ENCODE measurements at regions not wholly inside any gene's neighbourhood (a gene's known extent, or its start where the extent isn't known, plus 50 kb on each side); places are given as distances from the start of the nearest gene placed in this dataset.

DNA sequence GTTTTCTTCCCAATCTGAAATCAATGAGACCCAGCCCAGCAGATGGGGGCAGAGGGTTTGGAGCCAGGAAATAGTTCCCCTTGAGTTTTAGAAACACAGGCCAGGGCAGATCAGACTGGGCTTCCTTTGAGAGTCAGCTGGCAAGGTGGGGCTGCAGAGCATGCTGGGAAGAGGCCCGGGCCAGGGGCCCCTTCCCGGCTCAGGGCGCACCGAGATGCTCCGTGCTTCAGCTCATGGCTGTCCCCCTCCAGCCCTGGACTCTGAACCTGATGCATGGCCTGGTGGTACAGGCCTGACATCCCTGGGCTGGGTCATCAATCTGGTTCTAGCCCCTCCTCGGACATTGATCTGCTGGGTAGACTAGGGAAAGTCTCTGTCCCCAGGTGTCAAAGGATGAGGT, 65.1 kb upstream of the RUNX3 start:
- no peaks in the 10 kb centered on the region for H3F3A ChIP-seq (ENCODE audit: insufficient read depth, low read length, poor library complexity, severe bottlenecking)
- no peaks in the 10 kb centered on the region for H3K9me3 ChIP-seq (ENCODE audit: low read length)
- H3K9me2 ChIP-seq (ENCODE audit: insufficient read depth, low read length): no peaks in the 10 kb centered on the region
- H3K79me2 ChIP-seq (replicated peaks; ENCODE audit: insufficient read depth, low read length): no peaks in the 10 kb centered on the region
- TF ChIP-seq POLR2AphosphoS5 (IDR thresholded peaks at IDR 0.05) (no peak), MXI1 (conservative IDR thresholded peaks at IDR 0.05; ENCODE audit: poor library complexity, severe bottlenecking) (no peak), EP300 (conservative IDR thresholded peaks at IDR 0.05; ENCODE audit: poor library complexity, severe bottlenecking) (no peak), SMC3 (conservative IDR thresholded peaks at IDR 0.05; ENCODE audit: poor library complexity) (no peak), EZH2 (IDR thresholded peaks at IDR 0.05; ENCODE audit: borderline replicate concordance, insufficient read depth, low read length, poor library complexity, severe bottlenecking) (no peak), TAF1 (IDR thresholded peaks at IDR 0.05; ENCODE audit: low read depth) (no peak), RAD21 (conservative IDR thresholded peaks at IDR 0.05) (no peak)
- TF ChIP-seq, protein P1, sequence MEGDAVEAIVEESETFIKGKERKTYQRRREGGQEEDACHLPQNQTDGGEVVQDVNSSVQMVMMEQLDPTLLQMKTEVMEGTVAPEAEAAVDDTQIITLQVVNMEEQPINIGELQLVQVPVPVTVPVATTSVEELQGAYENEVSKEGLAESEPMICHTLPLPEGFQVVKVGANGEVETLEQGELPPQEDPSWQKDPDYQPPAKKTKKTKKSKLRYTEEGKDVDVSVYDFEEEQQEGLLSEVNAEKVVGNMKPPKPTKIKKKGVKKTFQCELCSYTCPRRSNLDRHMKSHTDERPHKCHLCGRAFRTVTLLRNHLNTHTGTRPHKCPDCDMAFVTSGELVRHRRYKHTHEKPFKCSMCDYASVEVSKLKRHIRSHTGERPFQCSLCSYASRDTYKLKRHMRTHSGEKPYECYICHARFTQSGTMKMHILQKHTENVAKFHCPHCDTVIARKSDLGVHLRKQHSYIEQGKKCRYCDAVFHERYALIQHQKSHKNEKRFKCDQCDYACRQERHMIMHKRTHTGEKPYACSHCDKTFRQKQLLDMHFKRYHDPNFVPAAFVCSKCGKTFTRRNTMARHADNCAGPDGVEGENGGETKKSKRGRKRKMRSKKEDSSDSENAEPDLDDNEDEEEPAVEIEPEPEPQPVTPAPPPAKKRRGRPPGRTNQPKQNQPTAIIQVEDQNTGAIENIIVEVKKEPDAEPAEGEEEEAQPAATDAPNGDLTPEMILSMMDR (IDR thresholded peaks at IDR 0.05; ENCODE audit: poor library complexity, severe bottlenecking): no peak
- TF ChIP-seq, protein P2, sequence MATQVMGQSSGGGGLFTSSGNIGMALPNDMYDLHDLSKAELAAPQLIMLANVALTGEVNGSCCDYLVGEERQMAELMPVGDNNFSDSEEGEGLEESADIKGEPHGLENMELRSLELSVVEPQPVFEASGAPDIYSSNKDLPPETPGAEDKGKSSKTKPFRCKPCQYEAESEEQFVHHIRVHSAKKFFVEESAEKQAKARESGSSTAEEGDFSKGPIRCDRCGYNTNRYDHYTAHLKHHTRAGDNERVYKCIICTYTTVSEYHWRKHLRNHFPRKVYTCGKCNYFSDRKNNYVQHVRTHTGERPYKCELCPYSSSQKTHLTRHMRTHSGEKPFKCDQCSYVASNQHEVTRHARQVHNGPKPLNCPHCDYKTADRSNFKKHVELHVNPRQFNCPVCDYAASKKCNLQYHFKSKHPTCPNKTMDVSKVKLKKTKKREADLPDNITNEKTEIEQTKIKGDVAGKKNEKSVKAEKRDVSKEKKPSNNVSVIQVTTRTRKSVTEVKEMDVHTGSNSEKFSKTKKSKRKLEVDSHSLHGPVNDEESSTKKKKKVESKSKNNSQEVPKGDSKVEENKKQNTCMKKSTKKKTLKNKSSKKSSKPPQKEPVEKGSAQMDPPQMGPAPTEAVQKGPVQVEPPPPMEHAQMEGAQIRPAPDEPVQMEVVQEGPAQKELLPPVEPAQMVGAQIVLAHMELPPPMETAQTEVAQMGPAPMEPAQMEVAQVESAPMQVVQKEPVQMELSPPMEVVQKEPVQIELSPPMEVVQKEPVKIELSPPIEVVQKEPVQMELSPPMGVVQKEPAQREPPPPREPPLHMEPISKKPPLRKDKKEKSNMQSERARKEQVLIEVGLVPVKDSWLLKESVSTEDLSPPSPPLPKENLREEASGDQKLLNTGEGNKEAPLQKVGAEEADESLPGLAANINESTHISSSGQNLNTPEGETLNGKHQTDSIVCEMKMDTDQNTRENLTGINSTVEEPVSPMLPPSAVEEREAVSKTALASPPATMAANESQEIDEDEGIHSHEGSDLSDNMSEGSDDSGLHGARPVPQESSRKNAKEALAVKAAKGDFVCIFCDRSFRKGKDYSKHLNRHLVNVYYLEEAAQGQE (IDR thresholded peaks at IDR 0.05; ENCODE audit: borderline replicate concordance): no peak
- H3K4me3 ChIP-seq (ENCODE audit: low read length): no peak overlapping the region
- no peaks in the 10 kb centered on the region for H3K27me3 ChIP-seq (ENCODE audit: insufficient read depth, low read depth, low read length)
- no peak overlapping the region for H3K4me2 ChIP-seq (ENCODE audit: low read length)
- no peaks in the 10 kb centered on the region for H3K36me3 ChIP-seq (ENCODE audit: insufficient read depth, low read length)
- H3K27ac ChIP-seq (ENCODE audit: low read length): no peak overlapping the region
- H2AFZ ChIP-seq (ENCODE audit: low read depth, low read length): no peak overlapping the region
- H4K20me1 ChIP-seq (ENCODE audit: insufficient read depth): no peaks in the 10 kb centered on the region
- no peak overlapping the region for H3K9ac ChIP-seq (ENCODE audit: low read length)

DNA sequence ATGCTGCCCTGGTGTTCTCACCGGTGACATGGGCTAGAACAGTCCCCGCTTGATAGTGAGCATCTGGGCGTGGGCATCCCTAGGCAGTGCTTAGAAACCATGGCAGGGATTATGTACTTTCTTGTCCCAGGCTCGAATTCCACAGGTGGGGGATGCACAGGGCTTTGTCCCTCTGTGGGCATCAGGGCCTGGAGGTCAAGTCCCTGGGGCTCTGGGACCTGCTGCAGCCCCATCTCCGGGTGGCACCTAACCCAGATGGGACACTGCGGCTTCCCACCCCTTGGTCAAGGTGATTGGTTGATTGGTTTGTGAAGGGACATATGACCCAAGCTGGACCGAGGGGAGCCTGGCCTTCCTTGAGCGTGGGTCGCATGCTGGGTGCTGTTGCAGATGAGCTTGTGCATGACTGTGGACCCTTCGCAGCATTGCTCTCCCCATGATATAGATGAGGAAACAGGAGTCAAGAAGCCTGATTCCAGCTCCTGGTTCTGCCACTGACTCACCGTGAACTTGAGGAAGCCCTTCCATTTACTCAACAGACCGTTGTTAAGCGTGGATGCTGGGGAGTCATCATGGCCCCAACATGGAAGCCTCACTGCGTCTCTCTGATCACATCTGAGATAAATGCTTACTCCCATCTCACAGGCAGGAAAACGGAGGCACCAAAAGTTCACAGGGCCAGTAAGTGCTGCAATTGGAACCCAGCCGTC, 64.0 kb upstream of the RUNX3 start:
- Histone ChIP-seq H3K27me3 (ENCODE audit: insufficient read depth, low read depth, low read length) (no peaks in the 10 kb centered on the region), H3K9me3 (ENCODE audit: low read length) (no peaks in the 10 kb centered on the region), H3F3A (ENCODE audit: insufficient read depth, low read length, poor library complexity, severe bottlenecking) (no peaks in the 10 kb centered on the region), H3K27ac (ENCODE audit: low read length) (no peak overlapping the region), H3K79me2 (replicated peaks; ENCODE audit: insufficient read depth, low read length) (no peaks in the 10 kb centered on the region), H4K20me1 (ENCODE audit: insufficient read depth) (no peaks in the 10 kb centered on the region), H3K4me2 (ENCODE audit: low read length) (no peak overlapping the region), H3K9ac (ENCODE audit: low read length) (no peak overlapping the region), H3K4me3 (ENCODE audit: low read length) (no peak overlapping the region), H2AFZ (ENCODE audit: low read depth, low read length) (no peak overlapping the region), H3K9me2 (ENCODE audit: insufficient read depth, low read length) (no peaks in the 10 kb centered on the region), H3K36me3 (ENCODE audit: insufficient read depth, low read length) (no peaks in the 10 kb centered on the region)
- TF ChIP-seq, protein P1 (IDR thresholded peaks at IDR 0.05; ENCODE audit: poor library complexity, severe bottlenecking): no peak
- TF ChIP-seq TAF1 (IDR thresholded peaks at IDR 0.05; ENCODE audit: low read depth) (no peak), EZH2 (IDR thresholded peaks at IDR 0.05; ENCODE audit: borderline replicate concordance, insufficient read depth, low read length, poor library complexity, severe bottlenecking) (no peak), EP300 (conservative IDR thresholded peaks at IDR 0.05; ENCODE audit: poor library complexity, severe bottlenecking) (no peak), POLR2AphosphoS5 (IDR thresholded peaks at IDR 0.05) (no peak), MXI1 (conservative IDR thresholded peaks at IDR 0.05; ENCODE audit: poor library complexity, severe bottlenecking) (no peak), SMC3 (conservative IDR thresholded peaks at IDR 0.05; ENCODE audit: poor library complexity) (no peak), RAD21 (conservative IDR thresholded peaks at IDR 0.05) (no peak)
- TF ChIP-seq, protein P2 (IDR thresholded peaks at IDR 0.05; ENCODE audit: borderline replicate concordance): no peak
